Midbrain (tissue), 1 donor: ENCODE measurements at regions not wholly inside any gene's neighbourhood (a gene's known extent, or its start where the extent isn't known, plus 50 kb on each side); places are given as distances from the start of the nearest gene placed in this dataset.
"Not testable (repeated sequence)": the region's sequence is repeated elsewhere in the genome, so short reads cannot be mapped to it uniquely, and the experiment has no call there.

ENCODE experiments used
- DNase-seq: peaks from one replicate; lab custom pipeline; 2025; lab: John Stamatoyannopoulos, UW

- DNase-seq, result no peak
Observed at GRCh38 chr12:88753066-88753465, 172.8 kb upstream of the KITLG start.

- DNase-seq, result no peak
Observed at GRCh38 chr12:88752183-88752582, 171.9 kb upstream of the KITLG start.

- no peak for DNase-seq
Observed at GRCh38 chr12:88750867-88751543, 170.7 kb upstream of the KITLG start.

- no peak for DNase-seq
Observed at GRCh38 chr12:88746386-88746785, 166.1 kb upstream of the KITLG start.

GRCh38 chr12:88743946-88744685 lies 163.8 kb upstream of the KITLG start:
- no peak for DNase-seq

GRCh38 chr12:88737838-88738472 lies 157.7 kb upstream of the KITLG start:
- DNase-seq, result no peak

GRCh38 chr12:88736031-88736430 lies 155.8 kb upstream of the KITLG start:
- DNase-seq, result no peak

GRCh38 chr12:88733008-88733407 lies 152.7 kb upstream of the KITLG start:
- DNase-seq, result no peak

- no peak for DNase-seq
Observed at GRCh38 chr12:88729196-88729595, 148.9 kb upstream of the KITLG start.

- DNase-seq, result no peak
Observed at GRCh38 chr12:88726806-88727720, 146.8 kb upstream of the KITLG start.

- no peak for DNase-seq
Observed at GRCh38 chr12:88725592-88726143, 145.4 kb upstream of the KITLG start.

GRCh38 chr12:88723219-88723618 lies 142.9 kb upstream of the KITLG start:
- DNase-seq, result no peak

GRCh38 chr12:88720785-88721650 lies 140.7 kb upstream of the KITLG start:
- no peak for DNase-seq

- DNase-seq, result no peak
Observed at GRCh38 chr12:88720231-88720630, 140.0 kb upstream of the KITLG start.

GRCh38 chr12:88717188-88717587 lies 136.9 kb upstream of the KITLG start:
- no peak for DNase-seq

GRCh38 chr12:88716240-88716639 lies 136.0 kb upstream of the KITLG start:
- no peak for DNase-seq

GRCh38 chr12:88715673-88716072 lies 135.4 kb upstream of the KITLG start:
- DNase-seq, result no peak

GRCh38 chr12:88714263-88714882 lies 134.1 kb upstream of the KITLG start:
- DNase-seq, result not testable (repeated sequence)

- DNase-seq, result no peak
Observed at GRCh38 chr12:88707800-88708199, 127.5 kb upstream of the KITLG start.

- DNase-seq, result no peak
Observed at GRCh38 chr12:88706286-88706685, 126.0 kb upstream of the KITLG start.
